CD4-positive, CD25-positive, alpha-beta regulatory T cell (primary cell): ENCODE measurements at regions not wholly inside any gene's neighbourhood (a gene's known extent, or its start where the extent isn't known, plus 50 kb on each side); places are given as distances from the start of the nearest gene placed in this dataset.
A peak's percentile ranks its signal among the peaks of the same experiment; 100 is the strongest.

ENCODE experiments used
- ATAC-seq, 2 donors: fragments of 150-1000 bp; cut with Tn5 transposase; one replicate each; pipeline ENCODE4 v1.10.0; 2021; ENCODE audit warnings: low read depth in 2 of 2, moderate number of reproducible peaks in 2 of 2, moderate library complexity in 1 of 2
- DNase-seq, 3 donors: peaks; one replicate each; pipeline versions ENCODE4 v3.0.0 to v3.0.0-alpha.2; 2012 to 2022; ENCODE audit warnings: mixed read lengths in 1 of 3
- H3K27ac ChIP-seq: one replicate; pipeline ENCODE4 v1.7.0; 2013; ENCODE audit warnings: mild to moderate bottlenecking, low read length; ENCODE audit not compliant: insufficient read depth, poor library complexity, severe bottlenecking
- H3K27me3 ChIP-seq: one replicate; pipeline ENCODE4 v1.7.0; 2013; ENCODE audit warnings: low read length; ENCODE audit not compliant: control insufficient read depth, insufficient read depth
- H3K36me3 ChIP-seq: one replicate; pipeline ENCODE4 v1.7.0; 2013; ENCODE audit warnings: mild to moderate bottlenecking, low read length, moderate library complexity; ENCODE audit not compliant: control insufficient read depth, insufficient read depth
- H3K4me1 ChIP-seq: 2 replicates; pipeline ENCODE4 v1.7.0; 2013; ENCODE audit warnings: mild to moderate bottlenecking, low read length; ENCODE audit not compliant: insufficient read depth, control insufficient read depth, poor library complexity, severe bottlenecking
- H3K4me3 ChIP-seq: one replicate; pipeline ENCODE4 v1.7.0; 2013; ENCODE audit warnings: low read depth, mild to moderate bottlenecking, low read length, moderate library complexity
- H3K9me3 ChIP-seq, 2 experiments: 1 replicate in 1 of 2; 2 replicates in 1 of 2; pipeline ENCODE4 v1.7.0; 2013; ENCODE audit warnings: low read length in 2 of 2, mild to moderate bottlenecking in 1 of 2, moderate library complexity in 1 of 2; ENCODE audit not compliant: control insufficient read depth in 2 of 2
- H3K27ac Mint-ChIP-seq, 3 donors: one replicate each; pipeline ENCODE4 v1.8.0; 2020 to 2022; ENCODE audit warnings: mild to moderate bottlenecking in 3 of 3, mixed read lengths in 3 of 3, moderate library complexity in 2 of 3
- H3K27me3 Mint-ChIP-seq: one replicate; pipeline ENCODE4 v1.8.0; 2022; ENCODE audit warnings: mild to moderate bottlenecking, mixed read lengths
- H3K36me3 Mint-ChIP-seq: one replicate; pipeline ENCODE4 v1.8.0; 2020; ENCODE audit warnings: mixed read lengths
- H3K4me1 Mint-ChIP-seq, 4 donors: one replicate each; pipeline ENCODE4 v1.8.0; 2020 to 2022; ENCODE audit warnings: mixed read lengths in 4 of 4, mild to moderate bottlenecking in 1 of 4
- H3K4me3 Mint-ChIP-seq, 4 donors: one replicate each; pipeline ENCODE4 v1.8.0; 2020 to 2022; ENCODE audit warnings: mild to moderate bottlenecking in 4 of 4, mixed read lengths in 4 of 4, moderate library complexity in 3 of 4
- H3K9me3 Mint-ChIP-seq, 7 donors: one replicate each; pipeline ENCODE4 v1.8.0; 2020 to 2022; ENCODE audit warnings: mixed read lengths in 7 of 7, mild to moderate bottlenecking in 3 of 7, moderate library complexity in 2 of 7

DNA sequence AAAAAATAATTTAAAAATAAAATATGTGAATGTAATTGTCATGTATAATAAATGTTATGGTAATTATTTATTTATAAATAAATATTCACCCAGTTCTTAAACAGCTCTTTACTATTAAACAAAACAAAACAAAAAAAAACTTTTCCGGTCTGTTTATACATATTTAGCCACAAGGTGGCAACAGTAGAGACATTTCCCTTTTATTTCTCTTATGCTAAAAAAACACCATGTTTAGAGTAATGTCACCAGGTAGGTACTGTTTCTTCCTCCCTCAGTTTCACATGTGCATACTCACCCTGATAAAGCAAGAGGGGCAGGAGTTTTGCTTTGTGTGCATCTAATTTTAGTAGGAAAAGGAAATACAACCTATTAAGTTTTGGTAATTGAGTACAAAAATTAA, 610.4 kb upstream of the IMPG1 start:
- Histone ChIP-seq H3K27ac (no peak overlapping the region), H3K4me3 (no peak overlapping the region), H3K27me3 (no peaks in the 10 kb centered on the region), H3K36me3 (no peaks in the 10 kb centered on the region), H3K4me1 (no peaks in the 10 kb centered on the region), H3K9me3 (no peaks in the 10 kb centered on the region)
- H3K27ac Mint-ChIP-seq, result no peak overlapping the region
- peaks cover 4 to 11% (median 7%) of the 10 kb centered on the region in 7 donors for H3K9me3 Mint-ChIP-seq
- DNase-seq (no peak), ATAC-seq (no peak)
- no peaks in the 10 kb centered on the region for H3K27me3 Mint-ChIP-seq
- H3K36me3 Mint-ChIP-seq, result no peaks in the 10 kb centered on the region
- H3K4me1 Mint-ChIP-seq, result no peaks in the 10 kb centered on the region
- no peak overlapping the region for H3K4me3 Mint-ChIP-seq

- no peaks in the 10 kb centered on the region for H3K27me3 ChIP-seq
- H3K27me3 Mint-ChIP-seq, result no peaks in the 10 kb centered on the region
- H3K4me3 Mint-ChIP-seq, result no peak overlapping the region
- H3K4me1 ChIP-seq, result no peaks in the 10 kb centered on the region
- H3K27ac ChIP-seq, result no peak overlapping the region
- H3K27ac Mint-ChIP-seq, result no peak overlapping the region
- H3K4me3 ChIP-seq, result no peak overlapping the region
- H3K4me1 Mint-ChIP-seq, result no peaks in the 10 kb centered on the region
- H3K9me3 Mint-ChIP-seq, result peaks cover 2 to 11% (median 6%) of the 10 kb centered on the region in 7 donors
- no peaks in the 10 kb centered on the region for H3K36me3 Mint-ChIP-seq
- ATAC-seq (no peak), DNase-seq (no peak)
- H3K36me3 ChIP-seq, result no peaks in the 10 kb centered on the region
- no peaks in the 10 kb centered on the region for H3K9me3 ChIP-seq
Measured at GRCh38 chr6:76681781-76682180, 609.3 kb upstream of the IMPG1 start.

DNA sequence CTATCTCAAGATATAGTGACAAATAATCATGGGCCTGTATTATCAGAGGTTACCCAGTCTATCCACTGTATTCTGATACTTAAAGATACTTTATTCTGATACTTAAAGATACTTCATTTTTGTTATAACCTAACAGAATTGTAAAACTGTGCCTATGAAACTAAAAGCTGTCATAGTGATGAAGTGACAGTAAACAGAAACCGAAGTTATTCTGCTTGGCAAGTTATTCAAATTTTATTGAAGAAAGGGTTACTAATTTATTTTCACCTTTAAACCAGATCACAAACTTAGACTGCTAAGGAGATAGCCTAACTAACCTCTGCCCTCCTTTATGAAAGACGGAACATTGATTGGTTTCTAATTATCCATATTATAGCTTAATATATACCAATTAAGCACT, 604.6 kb upstream of the IMPG1 start:
- ATAC-seq (no peak), DNase-seq (no peak)
- H3K4me3 ChIP-seq, result no peak overlapping the region
- Mint-ChIP-seq H3K9me3 (peaks cover 0 to 6% (median 1%) of the 10 kb centered on the region in 7 donors), H3K27me3 (no peaks in the 10 kb centered on the region), H3K36me3 (no peaks in the 10 kb centered on the region), H3K4me1 (no peaks in the 10 kb centered on the region), H3K4me3 (no peak overlapping the region), H3K27ac (no peak overlapping the region)
- no peak overlapping the region for H3K27ac ChIP-seq
- no peaks in the 10 kb centered on the region for H3K36me3 ChIP-seq
- H3K4me1 ChIP-seq, result no peaks in the 10 kb centered on the region
- no peaks in the 10 kb centered on the region for H3K27me3 ChIP-seq
- H3K9me3 ChIP-seq, result no peaks in the 10 kb centered on the region

DNA sequence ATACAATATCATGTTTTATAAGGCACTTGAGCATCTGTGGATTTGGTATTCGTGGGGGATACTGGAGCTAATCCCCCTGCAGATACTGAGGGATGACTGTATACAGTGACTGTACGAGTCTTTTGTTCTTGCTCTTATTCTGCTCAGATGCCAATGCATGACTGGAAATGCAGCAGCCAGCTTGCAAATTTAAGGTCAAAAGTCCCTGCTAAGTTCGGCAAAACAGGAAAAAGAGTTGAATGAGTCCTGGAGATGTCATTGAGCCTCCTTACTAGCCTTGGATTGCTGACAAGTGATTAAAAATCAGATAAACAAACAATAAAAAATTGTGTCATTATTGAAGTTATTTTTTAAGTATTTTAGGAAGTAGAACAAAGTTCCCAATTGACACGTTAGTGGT, 599.3 kb upstream of the IMPG1 start:
- Mint-ChIP-seq H3K4me3 (no peak overlapping the region), H3K4me1 (no peaks in the 10 kb centered on the region), H3K27me3 (no peaks in the 10 kb centered on the region), H3K27ac (no peak overlapping the region), H3K9me3 (peaks cover 0 to 9% (median 3%) of the 10 kb centered on the region in 7 donors), H3K36me3 (no peaks in the 10 kb centered on the region)
- H3K4me1 ChIP-seq, result no peaks in the 10 kb centered on the region
- no peak overlapping the region for H3K27ac ChIP-seq
- H3K9me3 ChIP-seq, result no peaks in the 10 kb centered on the region
- H3K36me3 ChIP-seq, result no peaks in the 10 kb centered on the region
- DNase-seq, result no peak
- ATAC-seq, result no peak
- H3K27me3 ChIP-seq, result no peaks in the 10 kb centered on the region
- H3K4me3 ChIP-seq, result no peak overlapping the region

DNA sequence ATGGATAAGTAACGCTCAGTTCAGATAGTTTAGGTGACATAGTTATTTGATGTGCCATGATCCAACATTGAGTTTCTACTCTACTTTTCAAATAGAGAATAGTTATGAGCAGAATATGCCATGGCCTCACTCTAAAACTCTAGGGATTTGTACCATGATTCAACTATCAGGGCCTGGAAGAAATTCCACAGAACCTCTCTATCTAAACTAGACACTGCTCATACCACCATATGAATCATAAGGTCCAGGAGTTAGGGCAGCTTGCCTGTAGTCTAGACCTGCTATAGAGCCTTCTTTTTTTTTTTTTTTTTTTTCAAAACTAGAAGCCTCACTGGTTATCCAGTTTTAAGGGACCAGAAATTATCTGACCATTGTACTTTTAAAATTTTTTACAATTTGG, 571.8 kb upstream of the IMPG1 start:
- ATAC-seq, result no peak
- no peak overlapping the region for H3K27ac Mint-ChIP-seq

GRCh38 chr6:76639941-76640340, 567.5 kb upstream of the IMPG1 start:
- Mint-ChIP-seq H3K4me1 (no peaks in the 10 kb centered on the region), H3K9me3 (peaks cover 0 to 15% (median 3%) of the 10 kb centered on the region in 7 donors), H3K36me3 (no peaks in the 10 kb centered on the region), H3K27ac (no peak overlapping the region), H3K27me3 (no peaks in the 10 kb centered on the region), H3K4me3 (no peak overlapping the region)
- Histone ChIP-seq H3K4me3 (no peak overlapping the region), H3K4me1 (no peaks in the 10 kb centered on the region), H3K36me3 (no peaks in the 10 kb centered on the region), H3K27me3 (no peaks in the 10 kb centered on the region), H3K9me3 (no peaks in the 10 kb centered on the region), H3K27ac (no peak overlapping the region)
- DNase-seq, result no peak
- ATAC-seq, result no peak

More for the DNA sequence above, 571.8 kb upstream of the IMPG1 start:
- H3K27ac ChIP-seq, result no peak overlapping the region
- H3K4me3 ChIP-seq, result no peak overlapping the region
- no peaks in the 10 kb centered on the region for H3K9me3 ChIP-seq
- Mint-ChIP-seq H3K27me3 (no peaks in the 10 kb centered on the region), H3K9me3 (peaks cover 0 to 16% (median 3%) of the 10 kb centered on the region in 7 donors), H3K4me1 (no peaks in the 10 kb centered on the region), H3K36me3 (no peaks in the 10 kb centered on the region), H3K4me3 (no peak overlapping the region)
- no peaks in the 10 kb centered on the region for H3K36me3 ChIP-seq
- DNase-seq, result no peak
- no peaks in the 10 kb centered on the region for H3K4me1 ChIP-seq
- H3K27me3 ChIP-seq, result no peaks in the 10 kb centered on the region

DNA sequence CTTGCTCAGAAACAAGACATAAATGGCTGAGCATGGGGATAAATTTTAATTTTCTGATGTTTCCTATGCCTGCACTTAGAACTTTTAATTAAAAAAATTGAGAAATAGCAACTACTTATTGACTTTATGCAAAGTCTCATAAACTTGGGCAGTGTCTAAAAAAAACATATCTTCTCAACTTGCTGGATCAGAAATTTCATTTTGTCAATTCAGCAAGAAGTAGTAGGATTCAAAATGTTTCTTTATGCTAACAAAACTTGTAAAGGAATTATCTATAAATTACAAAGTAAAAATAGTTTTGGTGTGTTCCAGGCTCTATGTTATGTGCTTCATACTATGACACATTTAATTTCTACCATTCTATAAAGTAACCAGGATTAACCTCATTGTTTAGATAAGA, 562.2 kb upstream of the IMPG1 start:
- no peak overlapping the region for H3K27ac ChIP-seq
- ATAC-seq (no peak), DNase-seq (no peak)
- H3K9me3 ChIP-seq, result peaks cover 0 to 2% of the 10 kb centered on the region in 2 experiments
- H3K4me1 ChIP-seq, result no peaks in the 10 kb centered on the region
- H3K9me3 Mint-ChIP-seq, result peaks cover 0 to 12% (median 2%) of the 10 kb centered on the region in 7 donors
- H3K4me1 Mint-ChIP-seq, result no peaks in the 10 kb centered on the region
- H3K4me3 ChIP-seq, result no peak overlapping the region
- H3K4me3 Mint-ChIP-seq, result peak overlapping the region in 1 of 4 donors; percentile 54
- H3K27me3 ChIP-seq, result no peaks in the 10 kb centered on the region
- H3K36me3 Mint-ChIP-seq, result no peaks in the 10 kb centered on the region
- H3K27ac Mint-ChIP-seq, result no peak overlapping the region
- no peaks in the 10 kb centered on the region for H3K36me3 ChIP-seq
- H3K27me3 Mint-ChIP-seq, result no peaks in the 10 kb centered on the region

- H3K27ac Mint-ChIP-seq, result no peak overlapping the region
- no peak overlapping the region for H3K27ac ChIP-seq
- peaks cover 2% of the 10 kb centered on the region in 2 experiments for H3K9me3 ChIP-seq
- H3K27me3 ChIP-seq, result no peaks in the 10 kb centered on the region
- peaks cover 0 to 8% (median 2%) of the 10 kb centered on the region in 7 donors for H3K9me3 Mint-ChIP-seq
- DNase-seq (no peak), ATAC-seq (no peak)
- H3K4me1 Mint-ChIP-seq, result no peaks in the 10 kb centered on the region
- H3K4me3 ChIP-seq, result no peak overlapping the region
- H3K4me3 Mint-ChIP-seq, result no peak overlapping the region
- no peaks in the 10 kb centered on the region for H3K36me3 Mint-ChIP-seq
- H3K27me3 Mint-ChIP-seq, result no peaks in the 10 kb centered on the region
- H3K4me1 ChIP-seq, result no peaks in the 10 kb centered on the region
- no peaks in the 10 kb centered on the region for H3K36me3 ChIP-seq
Measured at GRCh38 chr6:76633259-76633658, 560.8 kb upstream of the IMPG1 start.
